Natural killer cell (primary cell): ENCODE measurements at regions not wholly inside any gene's neighbourhood (a gene's known extent, or its start where the extent isn't known, plus 50 kb on each side); places are given as distances from the start of the nearest gene placed in this dataset.

Experiments used
- ATAC-seq, 3 donors: fragments of 150-1000 bp in 2 of 3; fragments of 200-7000 bp in 1 of 3; cut with Tn5 transposase; 1 replicate in 1 of 3; 2 replicates in 2 of 3; pipeline ENCODE4 v1.10.0; 2021; ENCODE audit warnings: mild to moderate bottlenecking in 2 of 3, moderate library complexity in 2 of 3
- DNase-seq, 2 donors: peaks; one replicate each; pipeline versions ENCODE4 v3.0.0 to v3.0.0-alpha.2; 2013 to 2021; ENCODE audit warnings: mixed read lengths in 1 of 2
- H3K27ac ChIP-seq: one replicate; pipeline ENCODE4 v1.5.1; 2013; ENCODE audit warnings: mild to moderate bottlenecking, low read length
- H3K27me3 ChIP-seq: one replicate; pipeline ENCODE4 v1.6.1; 2013; ENCODE audit warnings: low read length; ENCODE audit not compliant: control insufficient read depth, insufficient read depth
- H3K36me3 ChIP-seq: one replicate; pipeline ENCODE4 v1.6.1; 2013; ENCODE audit warnings: low read length; ENCODE audit not compliant: control insufficient read depth, insufficient read depth
- H3K4me1 ChIP-seq: one replicate; pipeline ENCODE4 v1.6.1; 2013; ENCODE audit warnings: low read length; ENCODE audit not compliant: control insufficient read depth, insufficient read depth
- H3K4me3 ChIP-seq: one replicate; pipeline ENCODE4 v1.5.1; 2013; ENCODE audit warnings: low read length
- H3K9me3 ChIP-seq: one replicate; pipeline ENCODE4 v1.6.1; 2013; ENCODE audit warnings: low read length; ENCODE audit not compliant: control insufficient read depth, insufficient read depth
- H3K27ac Mint-ChIP-seq, 2 donors: one replicate each; pipeline ENCODE4 v1.8.0; 2022; ENCODE audit warnings: mild to moderate bottlenecking in 2 of 2, mixed read lengths in 2 of 2, moderate library complexity in 1 of 2
- H3K27me3 Mint-ChIP-seq, 2 donors: one replicate each; pipeline ENCODE4 v1.8.0; 2022; ENCODE audit warnings: low read depth in 2 of 2, mixed read lengths in 2 of 2
- H3K36me3 Mint-ChIP-seq: one replicate; pipeline ENCODE4 v1.8.0; 2022; ENCODE audit warnings: mixed read lengths
- H3K4me1 Mint-ChIP-seq, 2 donors: one replicate each; pipeline ENCODE4 v1.8.0; 2022; ENCODE audit warnings: mixed read lengths in 2 of 2
- H3K4me3 Mint-ChIP-seq: one replicate; pipeline ENCODE4 v1.8.0; 2022; ENCODE audit warnings: mild to moderate bottlenecking, moderate library complexity, mixed read lengths
- H3K9me3 Mint-ChIP-seq, 2 donors: one replicate each; pipeline ENCODE4 v1.8.0; 2022; ENCODE audit warnings: mixed read lengths in 2 of 2
- CTCF ChIP-seq: fragments of 200-600 bp; IDR thresholded peaks from one replicate; pipeline ENCODE4 v1.8.0; 2022; ENCODE audit warnings: antibody characterized with exemption
- WGBS: methylation state at CpG from one replicate; pipeline ENCODE4 v1.1.7; 2013; ENCODE audit warnings: missing lambda C conversion rate; ENCODE audit not compliant: insufficient coverage; 5-methylcytosine and 5-hydroxymethylcytosine counted together
- intact Hi-C: fragments of 100-400 bp; cut with micrococcal nuclease; formaldehyde crosslinking; loops from one replicate; pipeline ENCODE4 v1.14.2; 2022

DNA sequence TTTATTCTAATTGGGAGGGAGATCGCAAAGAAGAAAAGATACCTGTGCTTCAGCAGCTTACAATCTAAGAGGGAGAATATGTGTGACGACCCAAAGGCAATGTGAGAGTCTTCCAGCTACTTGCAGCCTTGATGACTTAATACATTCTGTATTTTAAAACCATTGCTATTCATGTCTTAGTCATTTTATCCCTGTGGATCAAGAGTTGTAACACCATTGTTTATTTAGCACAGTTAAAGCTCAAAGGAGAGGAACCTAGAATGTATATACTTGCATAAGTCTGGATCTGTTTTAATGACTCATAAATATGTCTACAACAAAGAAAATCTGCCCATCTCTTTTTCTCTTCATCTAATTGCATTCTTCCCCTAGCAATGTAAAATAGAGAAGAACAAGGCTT is 117.9 kb upstream of the DLX6 start:
- H3K27ac ChIP-seq = no peak overlapping the region
- no peaks in the 10 kb centered on the region for H3K27me3 ChIP-seq
- H3K4me1 ChIP-seq = no peaks in the 10 kb centered on the region
- H3K4me3 ChIP-seq = no peak overlapping the region
- no peak for DNase-seq
- H3K9me3 ChIP-seq = no peaks in the 10 kb centered on the region
- no peak for ATAC-seq
- no peaks in the 10 kb centered on the region for H3K36me3 ChIP-seq
- Mint-ChIP-seq H3K27ac (no peak overlapping the region), H3K27me3 (peaks cover 0 to 6% of the 10 kb centered on the region in 2 donors), H3K4me1 (no peaks in the 10 kb centered on the region), H3K4me3 (no peak overlapping the region), H3K9me3 (no peaks in the 10 kb centered on the region), H3K36me3 (no peaks in the 10 kb centered on the region)
- 93% methylated on average over 2 of the region's 2 CpGs for WGBS
- intact Hi-C loops = no loop called here
- no peak for TF ChIP-seq CTCF

DNA sequence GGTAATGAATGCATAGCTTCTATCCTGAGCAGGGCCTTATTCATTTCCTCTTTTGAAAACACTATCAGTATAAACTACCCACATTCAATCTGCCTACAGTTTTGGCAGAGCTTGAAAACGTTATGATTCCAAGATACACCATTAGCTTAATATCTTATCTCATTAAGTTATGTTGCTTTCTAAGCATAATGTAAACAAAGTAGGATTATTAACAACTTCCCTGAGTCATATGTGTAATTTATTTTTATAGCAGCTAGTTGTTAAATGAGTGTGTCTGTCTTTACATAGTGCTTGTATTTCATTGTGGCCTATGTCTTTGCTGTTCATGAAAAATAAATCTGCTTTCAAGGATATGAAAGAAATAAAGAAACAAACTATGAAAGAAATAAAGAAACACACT is 106.2 kb upstream of the DLX6 start:
- H3K27ac ChIP-seq = no peak overlapping the region
- no CpG with 5 or more reads among the region's 1 CpG for WGBS
- H3K4me3 ChIP-seq = no peak overlapping the region
- H3K9me3 ChIP-seq = no peaks in the 10 kb centered on the region
- Mint-ChIP-seq H3K27me3 (peaks cover 10 to 27% of the 10 kb centered on the region in 2 donors), H3K27ac (no peak overlapping the region), H3K9me3 (no peaks in the 10 kb centered on the region), H3K36me3 (no peaks in the 10 kb centered on the region), H3K4me3 (no peak overlapping the region), H3K4me1 (no peaks in the 10 kb centered on the region)
- H3K27me3 ChIP-seq = no peaks in the 10 kb centered on the region
- H3K36me3 ChIP-seq = no peaks in the 10 kb centered on the region
- no peaks in the 10 kb centered on the region for H3K4me1 ChIP-seq
- ATAC-seq (no peak), DNase-seq (no peak)
- no peak for TF ChIP-seq CTCF
- intact Hi-C loops = no loop called here

GRCh38 chr7:96901822-96902445 is 103.4 kb upstream of the DLX6 start:
- intact Hi-C loops = no loop called here
- ATAC-seq (no peak), DNase-seq (no peak)
- H3K27ac ChIP-seq = no peak overlapping the region
- no peak for TF ChIP-seq CTCF
- H3K4me3 ChIP-seq = no peak overlapping the region
- H3K4me1 Mint-ChIP-seq = no peaks in the 10 kb centered on the region
- H3K27me3 Mint-ChIP-seq = peaks cover 11 to 32% of the 10 kb centered on the region in 2 donors
- no peaks in the 10 kb centered on the region for H3K36me3 ChIP-seq
- no peaks in the 10 kb centered on the region for H3K27me3 ChIP-seq
- H3K27ac Mint-ChIP-seq = no peak overlapping the region
- no peaks in the 10 kb centered on the region for H3K9me3 Mint-ChIP-seq
- H3K36me3 Mint-ChIP-seq = no peaks in the 10 kb centered on the region
- H3K4me1 ChIP-seq = no peaks in the 10 kb centered on the region
- 79% methylated on average over 3 of the region's 3 CpGs for WGBS
- H3K9me3 ChIP-seq = no peaks in the 10 kb centered on the region
- H3K4me3 Mint-ChIP-seq = no peak overlapping the region

DNA sequence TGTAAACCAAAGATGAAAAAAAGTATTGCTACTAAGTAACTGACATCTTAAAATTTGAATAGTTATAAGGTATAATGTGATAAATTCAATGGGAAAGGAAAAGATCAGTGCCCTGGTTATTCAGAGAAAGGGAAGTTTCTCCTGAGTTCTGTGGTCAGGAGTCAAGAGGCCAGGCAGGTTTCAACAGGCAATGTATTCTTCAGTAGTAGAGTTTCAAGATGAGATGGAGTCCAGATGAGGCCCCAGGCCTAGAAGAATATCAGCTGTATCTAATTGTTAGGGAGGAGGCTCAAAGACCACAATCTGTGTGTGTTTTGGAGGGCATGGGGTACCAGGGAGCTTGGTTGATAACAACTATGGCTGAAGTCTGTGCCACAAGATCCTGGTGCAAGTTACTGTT is 101.4 kb upstream of the DLX6 start:
- peaks cover 11 to 32% of the 10 kb centered on the region in 2 donors for H3K27me3 Mint-ChIP-seq
- H3K4me1 ChIP-seq = no peaks in the 10 kb centered on the region
- no peaks in the 10 kb centered on the region for H3K27me3 ChIP-seq
- no peak for ATAC-seq
- intact Hi-C loops = no loop called here
- H3K9me3 Mint-ChIP-seq = no peaks in the 10 kb centered on the region
- no peak for DNase-seq
- no peak overlapping the region for H3K4me3 ChIP-seq
- no peaks in the 10 kb centered on the region for H3K4me1 Mint-ChIP-seq
- H3K9me3 ChIP-seq = no peaks in the 10 kb centered on the region
- no peak overlapping the region for H3K27ac ChIP-seq
- no peak overlapping the region for H3K27ac Mint-ChIP-seq
- no peaks in the 10 kb centered on the region for H3K36me3 ChIP-seq
- no peak overlapping the region for H3K4me3 Mint-ChIP-seq
- no peak for TF ChIP-seq CTCF
- H3K36me3 Mint-ChIP-seq = no peaks in the 10 kb centered on the region
